ENCODE measurements at regions not wholly inside any gene's neighbourhood (a gene's known extent, or its start where the extent isn't known, plus 50 kb on each side); places are given as distances from the start of the nearest gene placed in this dataset.

GRCh38 chrX:10859353-10859752 lies 239.0 kb upstream of the MID1 start:
- H3K27ac ChIP-seq (ENCODE audit: control insufficient read depth, insufficient read depth): no peak overlapping the region
- no peaks in the 10 kb centered on the region for H3K4me1 ChIP-seq (ENCODE audit: control insufficient read depth, insufficient read depth, low read length)
- ChIA-PET SMC1A (ENCODE audit: uncharacterized antibody, unreplicated experiment) (interaction anchor here (0.5 kb wide), 1 partner anchor 1792 kb away, joined by 3 read pairs; no protein-coding TSS in a partner anchor), CTCF (no interaction called here), POLR2A (no interaction called here), RAD21 (ENCODE audit: unreplicated experiment) (no interaction called here)
- H2AFZ ChIP-seq (ENCODE audit: control insufficient read depth, low read depth, low read length): no peak overlapping the region
- no peak for FAIRE-seq
- 33% methylated on average over 3 of the region's 3 CpGs for WGBS (ENCODE audit: insufficient coverage, insufficient replicate concordance, low lambda C conversion rate, missing lambda C conversion rate)
- no peaks in the 10 kb centered on the region for H3K27me3 ChIP-seq (replicated peaks in 1 of 2; ENCODE audit: control insufficient read depth in 2 of 2, insufficient read depth in 2 of 2, low read length in 1 of 2)
- ATAC-seq: peak; percentile 50
- DNase-seq (ENCODE audit: low read depth, low spot score): no peak
- no peaks in the 10 kb centered on the region for H3K79me2 ChIP-seq (ENCODE audit: control insufficient read depth, insufficient read depth, low read length)
- no peaks in the 10 kb centered on the region for H3K9me3 ChIP-seq (replicated peaks; ENCODE audit: control insufficient read depth, insufficient read depth, low read length)
- no peak overlapping the region for H3K9ac ChIP-seq (ENCODE audit: control insufficient read depth, insufficient read depth, low read length)
- no peak overlapping the region for H3K4me3 ChIP-seq
- no peaks in the 10 kb centered on the region for H3K36me3 ChIP-seq (ENCODE audit: control insufficient read depth in 2 of 2, insufficient read depth in 2 of 2, low read length in 1 of 2)
- intact Hi-C loops (cut with micrococcal nuclease; ENCODE audit: unreplicated experiment): no loop called here
- in situ Hi-C loops (cut with MboI): no loop called here
- BruUV-seq (replicated peaks): no TSS peak
- H4K20me1 ChIP-seq (ENCODE audit: control insufficient read depth, insufficient read depth): no peaks in the 10 kb centered on the region
- no peak overlapping the region for H3K4me2 ChIP-seq (ENCODE audit: control insufficient read depth, insufficient read depth)
- TF ChIP-seq SPI1 (IDR thresholded peaks at IDR 0.05; ENCODE audit: borderline replicate concordance, insufficient read depth, low read depth, low read length) (peak; percentile 50; the same call in 1 of the 2 replicates), USF1 (IDR thresholded peaks at IDR 0.05; ENCODE audit: borderline replicate concordance, extremely low read length, insufficient read depth, low read depth, low read length) (no peak)

GRCh38 chrX:10875995-10876394 lies 235.1 kb upstream of the HCCS start:
- CTCF ChIA-PET: no interaction called here
- BruUV-seq (replicated peaks): no TSS peak
- in situ Hi-C loops (cut with MboI): no loop called here
- no peaks in the 10 kb centered on the region for H3K9me3 ChIP-seq (replicated peaks; ENCODE audit: control insufficient read depth, insufficient read depth, low read length)
- no peak for FAIRE-seq
- peak; percentile 92 for ATAC-seq
- DNase-seq (ENCODE audit: low read depth, low spot score): peak; percentile 15
- no peak overlapping the region for H2AFZ ChIP-seq (ENCODE audit: control insufficient read depth, low read depth, low read length)
- POLR2A ChIA-PET: no interaction called here
- no peak overlapping the region for H3K4me2 ChIP-seq (ENCODE audit: control insufficient read depth, insufficient read depth)
- H3K9ac ChIP-seq (ENCODE audit: control insufficient read depth, insufficient read depth, low read length): no peak overlapping the region
- H4K20me1 ChIP-seq (ENCODE audit: control insufficient read depth, insufficient read depth): no peaks in the 10 kb centered on the region
- no peak overlapping the region for H3K4me3 ChIP-seq
- 13% methylated on average over 1 of the region's 1 CpG for WGBS (ENCODE audit: insufficient coverage, insufficient replicate concordance, low lambda C conversion rate, missing lambda C conversion rate)
- RAD21 ChIA-PET (ENCODE audit: unreplicated experiment): interaction anchor here (1.0 kb wide), 1 partner anchor 260 kb away, joined by 3 read pairs; no protein-coding TSS in a partner anchor
- H3K4me1 ChIP-seq (ENCODE audit: control insufficient read depth, insufficient read depth, low read length): no peaks in the 10 kb centered on the region
- SMC1A ChIA-PET (ENCODE audit: uncharacterized antibody, unreplicated experiment): no interaction called here
- H3K36me3 ChIP-seq (ENCODE audit: control insufficient read depth in 2 of 2, insufficient read depth in 2 of 2, low read length in 1 of 2): no peaks in the 10 kb centered on the region
- no peaks in the 10 kb centered on the region for H3K79me2 ChIP-seq (ENCODE audit: control insufficient read depth, insufficient read depth, low read length)
- intact Hi-C loops (cut with micrococcal nuclease; ENCODE audit: unreplicated experiment): loop anchor here (10.0 kb wide), 1 partner anchor 219 kb away; no protein-coding TSS in a partner anchor
- H3K27me3 ChIP-seq (replicated peaks in 1 of 2; ENCODE audit: control insufficient read depth in 2 of 2, insufficient read depth in 2 of 2, low read length in 1 of 2): no peaks in the 10 kb centered on the region
- H3K27ac ChIP-seq (ENCODE audit: control insufficient read depth, insufficient read depth): no peak overlapping the region
- TF ChIP-seq ATF7 (IDR thresholded peaks at IDR 0.05; ENCODE audit: low read depth) (no peak), KAT2A (conservative IDR thresholded peaks at IDR 0.05; ENCODE audit: control insufficient read depth, low read depth, low read length) (no peak), ZNF207 (IDR thresholded peaks at IDR 0.05; ENCODE audit: borderline replicate concordance) (no peak), MTA3 (IDR thresholded peaks at IDR 0.05; ENCODE audit: borderline replicate concordance, low read length) (no peak), BCL11A (IDR thresholded peaks at IDR 0.05; ENCODE audit: low read depth, low read length) (no peak), HDAC2 (IDR thresholded peaks at IDR 0.05) (no peak), SIN3A (IDR thresholded peaks at IDR 0.05; ENCODE audit: low read depth, low read length) (no peak), PAX8 (IDR thresholded peaks at IDR 0.05) (no peak), BACH1 (IDR thresholded peaks at IDR 0.05; ENCODE audit: borderline replicate concordance) (no peak), ZZZ3 (IDR thresholded peaks at IDR 0.05; ENCODE audit: control insufficient read depth, insufficient read length, low read depth) (no peak), IKZF2 (IDR thresholded peaks at IDR 0.05) (peak in 1 of 2 experiments; percentile 25; a peak in 2 of 4 replicates), TARDBP (IDR thresholded peaks at IDR 0.05; ENCODE audit: borderline replicate concordance) (no peak), USF2 (IDR thresholded peaks at IDR 0.05; ENCODE audit: borderline replicate concordance, low read depth, low read length) (no peak), MTA2 (IDR thresholded peaks at IDR 0.05; ENCODE audit: low read depth) (0 out of 2 replicates have a peak, but pooled peaks have one; percentile 19)
